Transverse colon (tissue), 4 donors: ENCODE measurements at regions not wholly inside any gene's neighbourhood (a gene's known extent, or its start where the extent isn't known, plus 50 kb on each side); places are given as distances from the start of the nearest gene placed in this dataset.

Source experiments
- DNase-seq: peaks from one replicate; pipeline ENCODE4 v3.0.0-alpha.2; 2019
- H3K27ac ChIP-seq, 4 donors: fragments of 200-600 bp; sonication (generic); 2 replicates each; pipeline ENCODE4 v1.5.1; 2016 to 2018; ENCODE audit warnings: inconsistent platforms in 4 of 4
- H3K27me3 ChIP-seq: fragments of 200-600 bp; sonication (generic); 2 replicates; pipeline ENCODE4 v1.5.1; 2017; ENCODE audit warnings: inconsistent platforms
- H3K36me3 ChIP-seq, 4 donors: fragments of 200-600 bp; sonication (generic); 2 replicates each; pipeline ENCODE4 v1.5.1; 2017 to 2019; ENCODE audit warnings: inconsistent platforms in 4 of 4
- H3K4me1 ChIP-seq, 4 donors: fragments of 200-600 bp; sonication (generic); 2 replicates each; pipeline ENCODE4 v1.5.1; 2017 to 2020; ENCODE audit warnings: inconsistent platforms in 4 of 4
- H3K4me3 ChIP-seq, 4 donors: fragments of 200-600 bp; sonication (generic); 1 replicate in 1 of 4; 2 replicates in 3 of 4; pipeline versions ENCODE4 v1.5.1 to v1.6.1; 2017 to 2019; ENCODE audit warnings: inconsistent platforms in 4 of 4
- H3K9me3 ChIP-seq, 2 donors: fragments of 200-600 bp; sonication (generic); 2 replicates each; pipeline ENCODE4 v1.5.1; 2017 to 2019; ENCODE audit warnings: inconsistent platforms in 2 of 2
- EP300 ChIP-seq: sonication (generic); formaldehyde crosslinking; IDR thresholded peaks from one replicate; pipeline ENCODE4 v1.6.1; 2017; ENCODE audit warnings: antibody characterized with exemption, low read depth
- POLR2A ChIP-seq: fragments of 450-650 bp; IDR thresholded peaks from one replicate; pipeline ENCODE4 v1.6.1; 2016; ENCODE audit warnings: antibody characterized with exemption, mild to moderate bottlenecking, moderate library complexity
- POLR2AphosphoS5 ChIP-seq, 3 donors: sonication (generic); formaldehyde crosslinking; IDR thresholded peaks; one replicate each; pipeline ENCODE4 v1.6.1; 2016; ENCODE audit warnings: antibody characterized with exemption in 3 of 3
- WGBS, 2 donors: methylation state at CpG; one replicate each; pipeline ENCODE4 v1.1.5; 2018; ENCODE audit warnings: low coverage in 1 of 2; 5-methylcytosine and 5-hydroxymethylcytosine counted together
- in situ Hi-C, 4 donors: fragments of 200-750 bp; cut with MboI; loops; one replicate each; pipeline versions ENCODE4 v1.15.0 to v1.15.1; 2017; ENCODE audit warnings: low sequenced_read_pairs in 3 of 4, low pct_ligation_motif_present in 1 of 4, low pct_unique_long_range_greater_than_20kb in 1 of 4
- intact Hi-C: fragments of 100-400 bp; cut with DNase I; formaldehyde crosslinking; loops from one replicate; pipeline ENCODE4 v1.15.1; 2023; ENCODE audit warnings: low total_unique reads
- TF ChIP-seq, protein P1 (sequence below), 5 experiments: fragments of 200-600 bp in 3 of 5; fragments of 450-650 bp in 2 of 5; sonication (generic) in 3 of 5; IDR thresholded peaks; 1 replicate in 2 of 5; 2 replicates in 3 of 5; pipeline ENCODE4 v1.5.1; 2016 to 2017; ENCODE audit warnings: antibody characterized with exemption in 5 of 5, inconsistent platforms in 3 of 5, mild to moderate bottlenecking in 2 of 5, moderate library complexity in 1 of 5

- Histone ChIP-seq H3K27ac (no peak overlapping the region), H3K36me3 (no peaks in the 10 kb centered on the region), H3K4me3 (no peak overlapping the region), H3K9me3 (no peaks in the 10 kb centered on the region), H3K4me1 (no peaks in the 10 kb centered on the region), H3K27me3 (no peaks in the 10 kb centered on the region)
- 72% methylated on average over 14 of the region's 14 CpGs; no CpG with 5 or more reads in 1 of the 2 donors for WGBS, 2 donors
- no peak for DNase-seq
- TF ChIP-seq POLR2AphosphoS5 (IDR thresholded peaks at IDR 0.05) (no peak), EP300 (no peak), POLR2A (no peak)
- TF ChIP-seq, protein P1, sequence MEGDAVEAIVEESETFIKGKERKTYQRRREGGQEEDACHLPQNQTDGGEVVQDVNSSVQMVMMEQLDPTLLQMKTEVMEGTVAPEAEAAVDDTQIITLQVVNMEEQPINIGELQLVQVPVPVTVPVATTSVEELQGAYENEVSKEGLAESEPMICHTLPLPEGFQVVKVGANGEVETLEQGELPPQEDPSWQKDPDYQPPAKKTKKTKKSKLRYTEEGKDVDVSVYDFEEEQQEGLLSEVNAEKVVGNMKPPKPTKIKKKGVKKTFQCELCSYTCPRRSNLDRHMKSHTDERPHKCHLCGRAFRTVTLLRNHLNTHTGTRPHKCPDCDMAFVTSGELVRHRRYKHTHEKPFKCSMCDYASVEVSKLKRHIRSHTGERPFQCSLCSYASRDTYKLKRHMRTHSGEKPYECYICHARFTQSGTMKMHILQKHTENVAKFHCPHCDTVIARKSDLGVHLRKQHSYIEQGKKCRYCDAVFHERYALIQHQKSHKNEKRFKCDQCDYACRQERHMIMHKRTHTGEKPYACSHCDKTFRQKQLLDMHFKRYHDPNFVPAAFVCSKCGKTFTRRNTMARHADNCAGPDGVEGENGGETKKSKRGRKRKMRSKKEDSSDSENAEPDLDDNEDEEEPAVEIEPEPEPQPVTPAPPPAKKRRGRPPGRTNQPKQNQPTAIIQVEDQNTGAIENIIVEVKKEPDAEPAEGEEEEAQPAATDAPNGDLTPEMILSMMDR (IDR thresholded peaks at IDR 0.05) = no peak
- intact Hi-C loops = no loop called here
- in situ Hi-C loops = no loop called here
Observed at GRCh38 chr4:8772499-8773123, 99.0 kb downstream of the HMX1 start.

DNA sequence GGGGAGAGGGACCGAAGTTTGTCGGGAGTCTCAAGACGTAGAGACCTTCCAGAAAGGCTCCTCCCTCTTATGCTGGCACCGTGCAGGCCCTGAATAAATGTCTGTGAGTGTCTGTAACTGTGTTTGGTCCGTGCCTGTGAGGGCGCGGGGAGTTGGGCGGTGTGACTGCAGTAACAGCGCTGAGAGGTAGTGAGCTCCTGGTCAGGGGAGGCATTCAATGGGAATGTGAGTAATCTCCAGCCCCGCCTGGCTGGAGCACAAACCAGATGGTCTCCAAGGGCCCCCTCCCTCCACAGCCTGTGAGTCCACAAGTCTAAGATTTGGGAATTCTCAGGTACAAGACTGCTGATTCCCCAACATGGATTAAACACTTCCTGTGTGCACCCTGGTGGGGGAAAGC, 100.0 kb downstream of the HMX1 start:
- WGBS, 2 donors = 86% methylated on average over 9 of the region's 10 CpGs; no CpG with 5 or more reads in 1 of the 2 donors
- Histone ChIP-seq H3K9me3 (no peaks in the 10 kb centered on the region), H3K27ac (no peak overlapping the region), H3K4me3 (no peak overlapping the region), H3K36me3 (no peaks in the 10 kb centered on the region), H3K4me1 (no peaks in the 10 kb centered on the region), H3K27me3 (peaks cover under 1% of the 10 kb centered on the region)
- no peak for TF ChIP-seq EP300
- TF ChIP-seq POLR2A = no peak
- TF ChIP-seq, protein P1 (IDR thresholded peaks at IDR 0.05) = no peak
- TF ChIP-seq POLR2AphosphoS5 (IDR thresholded peaks at IDR 0.05) = no peak
- DNase-seq = no peak
- in situ Hi-C loops (no loop called here), intact Hi-C loops (no loop called here)

GRCh38 chr4:8771258-8771590, 100.4 kb downstream of the HMX1 start:
- no peaks in the 10 kb centered on the region for H3K36me3 ChIP-seq
- no peaks in the 10 kb centered on the region for H3K9me3 ChIP-seq
- intact Hi-C loops (no loop called here), in situ Hi-C loops (no loop called here)
- H3K4me1 ChIP-seq = no peaks in the 10 kb centered on the region
- TF ChIP-seq POLR2A = no peak
- TF ChIP-seq, protein P1 (IDR thresholded peaks at IDR 0.05) = no peak
- TF ChIP-seq POLR2AphosphoS5 (IDR thresholded peaks at IDR 0.05) = no peak
- no peak for TF ChIP-seq EP300
- no peak for DNase-seq
- no peak overlapping the region for H3K4me3 ChIP-seq
- H3K27me3 ChIP-seq = peaks cover 5% of the 10 kb centered on the region
- H3K27ac ChIP-seq = no peak overlapping the region
- WGBS, 2 donors = 57% methylated on average over 7 of the region's 8 CpGs; no CpG with 5 or more reads in 1 of the 2 donors

DNA sequence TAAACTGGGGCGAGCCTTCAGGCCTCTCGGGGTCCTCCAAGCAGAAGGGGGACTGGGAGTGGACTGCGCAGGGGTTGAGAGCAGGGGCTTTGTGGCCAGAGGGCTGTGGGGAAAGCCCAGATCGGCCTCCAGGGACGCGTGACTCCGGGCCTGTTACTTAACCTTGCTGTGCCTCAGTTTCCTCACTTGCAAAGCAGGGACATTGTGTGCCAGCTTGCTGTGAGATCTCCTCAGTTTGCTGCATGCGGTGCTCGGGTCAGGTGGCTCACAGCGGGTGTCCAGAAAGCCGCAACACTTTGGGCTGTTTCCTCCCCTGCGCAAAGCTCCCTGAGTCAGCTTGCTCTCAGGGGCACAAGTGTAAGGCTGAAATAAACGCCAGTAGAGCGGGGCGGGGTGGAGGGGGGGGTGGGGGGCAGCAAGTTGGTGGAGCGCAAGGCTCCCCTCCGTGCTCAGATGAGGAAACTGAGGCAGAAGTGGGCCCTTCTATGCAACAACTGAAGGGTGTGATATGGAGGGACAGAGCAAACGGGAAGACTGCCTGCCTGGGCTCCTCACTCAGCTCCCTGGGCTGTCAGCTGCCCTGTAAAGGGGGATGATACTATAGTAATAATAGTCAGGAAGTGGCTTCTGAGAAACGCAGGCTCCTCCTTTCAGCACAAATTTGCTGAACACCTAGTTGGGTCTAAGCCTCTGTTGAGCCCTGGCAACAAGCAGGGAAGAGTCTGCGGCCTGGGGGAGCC, 101.0 kb downstream of the HMX1 start:
- TF ChIP-seq POLR2A = no peak
- TF ChIP-seq POLR2AphosphoS5 (IDR thresholded peaks at IDR 0.05) = no peak
- TF ChIP-seq, protein P1 (IDR thresholded peaks at IDR 0.05) = no peak
- TF ChIP-seq EP300 = no peak
- intact Hi-C loops = no loop called here
- Histone ChIP-seq H3K4me3 (no peak overlapping the region), H3K36me3 (no peaks in the 10 kb centered on the region), H3K27me3 (peaks cover 9% of the 10 kb centered on the region), H3K9me3 (no peaks in the 10 kb centered on the region), H3K4me1 (no peaks in the 10 kb centered on the region), H3K27ac (no peak overlapping the region)
- 46 to 73% methylated on average over 9 to 18 of the region's 20 CpGs for WGBS, 2 donors
- in situ Hi-C loops = no loop called here
- no peak for DNase-seq
